ENCODE measurements at regions not wholly inside any gene's neighbourhood (a gene's known extent, or its start where the extent isn't known, plus 50 kb on each side); places are given as distances from the start of the nearest gene placed in this dataset.

DNA sequence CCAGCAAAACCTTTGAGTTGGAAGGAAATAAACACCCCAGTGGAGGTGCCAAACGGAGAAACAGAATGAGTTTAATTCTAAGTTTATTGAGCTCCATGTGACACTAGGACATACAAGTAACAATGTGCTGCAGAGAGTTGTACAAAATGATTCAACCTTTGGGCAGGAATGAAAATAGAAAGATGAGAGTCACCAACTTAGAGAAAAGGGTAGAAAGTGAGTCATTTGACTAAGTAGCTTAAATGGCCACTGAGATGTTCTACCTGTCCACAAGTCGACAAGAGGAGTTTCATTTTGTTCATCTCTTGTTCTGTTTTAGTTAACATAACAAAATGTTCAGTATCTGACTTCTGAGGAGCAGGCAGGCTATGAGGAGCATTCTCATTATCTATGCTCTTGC is 284.7 kb downstream of the NR2F1-AS1 start:
- TF ChIP-seq POLR2AphosphoS5 (IDR thresholded peaks at IDR 0.05), result no peak
- no peak for TF ChIP-seq POLR2A (IDR thresholded peaks at IDR 0.05)
- TF ChIP-seq, protein P1, sequence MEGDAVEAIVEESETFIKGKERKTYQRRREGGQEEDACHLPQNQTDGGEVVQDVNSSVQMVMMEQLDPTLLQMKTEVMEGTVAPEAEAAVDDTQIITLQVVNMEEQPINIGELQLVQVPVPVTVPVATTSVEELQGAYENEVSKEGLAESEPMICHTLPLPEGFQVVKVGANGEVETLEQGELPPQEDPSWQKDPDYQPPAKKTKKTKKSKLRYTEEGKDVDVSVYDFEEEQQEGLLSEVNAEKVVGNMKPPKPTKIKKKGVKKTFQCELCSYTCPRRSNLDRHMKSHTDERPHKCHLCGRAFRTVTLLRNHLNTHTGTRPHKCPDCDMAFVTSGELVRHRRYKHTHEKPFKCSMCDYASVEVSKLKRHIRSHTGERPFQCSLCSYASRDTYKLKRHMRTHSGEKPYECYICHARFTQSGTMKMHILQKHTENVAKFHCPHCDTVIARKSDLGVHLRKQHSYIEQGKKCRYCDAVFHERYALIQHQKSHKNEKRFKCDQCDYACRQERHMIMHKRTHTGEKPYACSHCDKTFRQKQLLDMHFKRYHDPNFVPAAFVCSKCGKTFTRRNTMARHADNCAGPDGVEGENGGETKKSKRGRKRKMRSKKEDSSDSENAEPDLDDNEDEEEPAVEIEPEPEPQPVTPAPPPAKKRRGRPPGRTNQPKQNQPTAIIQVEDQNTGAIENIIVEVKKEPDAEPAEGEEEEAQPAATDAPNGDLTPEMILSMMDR (IDR thresholded peaks at IDR 0.05), result no peak
